DOHH2 (cell line): ENCODE measurements at regions not wholly inside any gene's neighbourhood (a gene's known extent, or its start where the extent isn't known, plus 50 kb on each side); places are given as distances from the start of the nearest gene placed in this dataset.

Source experiments
- H3F3A ChIP-seq: fragments of 200-600 bp; sonication (generic), shearing (Covaris generic); 2 replicates; pipeline ENCODE4 v1.6.0; 2016; ENCODE audit warnings: antibody characterized with exemption, mild to moderate bottlenecking; ENCODE audit not compliant: control insufficient read depth, insufficient read depth
- H3K27ac ChIP-seq: fragments of 200-600 bp; sonication (generic); 2 replicates; pipeline ENCODE4 v1.5.1; 2014; ENCODE audit warnings: low read depth, mild to moderate bottlenecking, low read length, moderate library complexity
- H3K27me3 ChIP-seq: fragments of 200-600 bp; sonication (generic); 2 replicates; pipeline ENCODE4 v1.6.1; 2014; ENCODE audit warnings: mild to moderate bottlenecking, low read length, mixed read lengths; ENCODE audit not compliant: control insufficient read depth
- H3K36me3 ChIP-seq: fragments of 200-600 bp; sonication (generic); 2 replicates; pipeline ENCODE4 v1.6.1; 2014; ENCODE audit warnings: mild to moderate bottlenecking, low read length, moderate library complexity, mixed read lengths; ENCODE audit not compliant: control insufficient read depth
- H3K4me1 ChIP-seq: fragments of 200-600 bp; sonication (generic); 2 replicates; pipeline ENCODE4 v1.6.1; 2014; ENCODE audit warnings: mild to moderate bottlenecking, low read length, mixed read lengths; ENCODE audit not compliant: control insufficient read depth
- H3K4me2 ChIP-seq: fragments of 200-600 bp; sonication (generic); 2 replicates; pipeline ENCODE4 v1.6.0; 2014; ENCODE audit warnings: mild to moderate bottlenecking, low read length, moderate library complexity
- H3K4me3 ChIP-seq: fragments of 200-600 bp; sonication (generic); 2 replicates; pipeline ENCODE4 v1.5.1; 2014; ENCODE audit warnings: mild to moderate bottlenecking, low read length, mixed read lengths
- H3K79me2 ChIP-seq: fragments of 200-600 bp; sonication (generic); 2 replicates; pipeline ENCODE4 v1.6.1; 2014; ENCODE audit warnings: mild to moderate bottlenecking, low read length, mixed read lengths; ENCODE audit not compliant: control insufficient read depth
- H3K9me2 ChIP-seq: fragments of 200-600 bp; sonication (generic); replicated peaks from 2 replicates; pipeline ENCODE4 v1.6.1; 2014; ENCODE audit warnings: mild to moderate bottlenecking, low read length, mixed read lengths; ENCODE audit not compliant: control insufficient read depth
- H3K9me3 ChIP-seq: fragments of 200-600 bp; sonication (generic); 2 replicates; pipeline ENCODE4 v1.6.1; 2014; ENCODE audit warnings: antibody characterized with exemption, low read length, mixed read lengths; ENCODE audit not compliant: control insufficient read depth, insufficient read depth
- H4K20me1 ChIP-seq: fragments of 200-600 bp; sonication (generic); 2 replicates; pipeline ENCODE4 v1.6.0; 2014; ENCODE audit warnings: low read depth, mild to moderate bottlenecking, antibody characterized with exemption, low read length, moderate library complexity; ENCODE audit not compliant: control insufficient read depth, insufficient read depth
- CTCF ChIP-seq: fragments of 200-600 bp; sonication (generic); IDR thresholded peaks from one replicate; pipeline ENCODE4 v1.5.1; 2014; ENCODE audit warnings: antibody characterized with exemption, mild to moderate bottlenecking, low read depth, low read length; ENCODE audit not compliant: poor library complexity, severe bottlenecking
- EZH2phosphoT487 ChIP-seq: fragments of 200-600 bp; sonication (generic); IDR thresholded peaks from 2 replicates; pipeline ENCODE4 v1.6.1; 2017; ENCODE audit warnings: borderline replicate concordance, mild to moderate bottlenecking, antibody characterized with exemption, low read length, moderate library complexity, mixed read lengths

- Histone ChIP-seq H3K4me2 (no peak overlapping the region), H3F3A (no peaks in the 10 kb centered on the region), H3K27ac (no peak overlapping the region), H3K9me2 (no peaks in the 10 kb centered on the region), H3K9me3 (peaks cover 7% of the 10 kb centered on the region; the same call in 1 of the 2 replicates), H3K36me3 (no peaks in the 10 kb centered on the region), H3K4me3 (no peak overlapping the region), H3K4me1 (no peaks in the 10 kb centered on the region), H3K79me2 (no peaks in the 10 kb centered on the region), H4K20me1 (no peaks in the 10 kb centered on the region), H3K27me3 (no peaks in the 10 kb centered on the region)
- no peak for TF ChIP-seq CTCF
- TF ChIP-seq EZH2phosphoT487: no peak
Measured at GRCh38 chr15:72884311-72884710, 100.8 kb upstream of the ADPGK start.

GRCh38 chr15:72873379-72874233 is 90.0 kb upstream of the ADPGK start:
- no peak for TF ChIP-seq EZH2phosphoT487
- Histone ChIP-seq H3K4me1 (no peaks in the 10 kb centered on the region), H4K20me1 (no peaks in the 10 kb centered on the region), H3K4me2 (no peak overlapping the region), H3K36me3 (no peaks in the 10 kb centered on the region), H3F3A (no peaks in the 10 kb centered on the region), H3K4me3 (no peak overlapping the region), H3K27me3 (peaks cover 6% of the 10 kb centered on the region), H3K9me2 (no peaks in the 10 kb centered on the region), H3K27ac (no peak overlapping the region), H3K9me3 (no peaks in the 10 kb centered on the region), H3K79me2 (no peaks in the 10 kb centered on the region)

- H3K36me3 ChIP-seq: no peaks in the 10 kb centered on the region
- no peaks in the 10 kb centered on the region for H4K20me1 ChIP-seq
- H3K9me2 ChIP-seq: no peaks in the 10 kb centered on the region
- no peak overlapping the region for H3K4me3 ChIP-seq
- TF ChIP-seq CTCF (no peak), EZH2phosphoT487 (no peak)
- H3K9me3 ChIP-seq: no peaks in the 10 kb centered on the region
- peaks cover 15% of the 10 kb centered on the region for H3K27me3 ChIP-seq
- no peaks in the 10 kb centered on the region for H3K79me2 ChIP-seq
- no peak overlapping the region for H3K4me2 ChIP-seq
- no peaks in the 10 kb centered on the region for H3K4me1 ChIP-seq
- no peak overlapping the region for H3K27ac ChIP-seq
- no peaks in the 10 kb centered on the region for H3F3A ChIP-seq
Measured at GRCh38 chr15:72872066-72872845, 88.7 kb upstream of the ADPGK start.
